Fibroblast of the conjunctiva (primary cell): ENCODE measurements at regions not wholly inside any gene's neighbourhood (a gene's known extent, or its start where the extent isn't known, plus 50 kb on each side); places are given as distances from the start of the nearest gene placed in this dataset.

ENCODE experiments used
- DNase-seq: peaks from one replicate; pipeline ENCODE4 v3.0.0-alpha.2; 2010; ENCODE audit warnings: low read depth

DNA sequence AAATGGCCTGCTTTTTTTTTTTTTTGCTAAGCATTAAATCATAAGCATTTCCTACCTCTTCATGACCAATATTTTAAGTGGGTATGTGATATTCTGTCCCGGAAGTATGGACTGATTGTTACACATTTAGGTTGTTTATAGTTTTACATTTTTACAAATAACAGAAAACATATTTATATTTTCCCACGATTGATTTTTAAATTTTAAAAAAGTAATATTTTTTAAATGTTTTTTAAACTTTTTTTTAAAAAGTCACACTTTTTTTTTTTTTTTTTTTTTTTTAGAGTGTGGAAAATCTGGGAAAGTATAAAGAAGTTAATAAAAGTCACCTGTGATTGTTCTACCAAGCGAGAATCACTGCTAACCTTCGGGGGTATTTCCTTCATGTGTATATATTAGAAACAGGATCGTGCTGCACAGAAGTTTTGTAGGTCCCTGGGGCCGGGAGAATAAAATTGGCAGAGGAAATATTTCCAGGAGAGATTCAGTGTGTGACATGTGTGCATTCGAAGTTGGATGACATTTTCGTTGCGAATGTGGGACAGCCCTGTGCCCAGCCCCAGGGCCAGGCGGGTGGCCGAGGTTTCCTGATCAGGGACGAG is 173.1 kb downstream of the CDC5L start:
- DNase-seq = no peak

DNA sequence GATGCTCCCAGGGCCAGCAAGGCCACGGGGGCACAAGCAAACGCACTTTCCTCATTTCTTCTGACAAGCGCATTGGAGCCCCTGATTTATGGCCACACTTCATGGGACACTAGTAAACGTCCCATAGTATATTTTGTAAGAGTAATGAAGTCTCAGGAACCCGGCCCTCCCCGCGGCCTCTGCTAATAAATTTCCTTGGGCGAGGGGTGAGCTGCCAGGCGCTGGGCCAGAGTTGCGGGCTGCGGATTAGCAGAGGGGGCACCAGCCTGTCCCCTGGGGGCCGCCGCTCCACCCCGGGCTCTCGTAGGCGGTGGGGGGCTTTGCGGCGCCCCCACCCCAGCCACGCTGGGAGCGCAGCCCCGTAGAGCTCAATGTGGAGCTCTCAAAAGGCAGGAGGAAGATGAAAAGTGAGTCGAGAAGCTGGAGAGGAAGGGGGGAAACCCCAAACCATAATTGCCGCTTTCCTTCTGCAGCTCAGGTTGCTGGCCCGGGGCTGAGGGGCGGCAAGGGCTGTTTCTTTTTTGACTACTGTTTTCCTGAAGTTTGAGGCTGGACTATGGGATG is 173.6 kb downstream of the CDC5L start:
- DNase-seq = no peak

DNA sequence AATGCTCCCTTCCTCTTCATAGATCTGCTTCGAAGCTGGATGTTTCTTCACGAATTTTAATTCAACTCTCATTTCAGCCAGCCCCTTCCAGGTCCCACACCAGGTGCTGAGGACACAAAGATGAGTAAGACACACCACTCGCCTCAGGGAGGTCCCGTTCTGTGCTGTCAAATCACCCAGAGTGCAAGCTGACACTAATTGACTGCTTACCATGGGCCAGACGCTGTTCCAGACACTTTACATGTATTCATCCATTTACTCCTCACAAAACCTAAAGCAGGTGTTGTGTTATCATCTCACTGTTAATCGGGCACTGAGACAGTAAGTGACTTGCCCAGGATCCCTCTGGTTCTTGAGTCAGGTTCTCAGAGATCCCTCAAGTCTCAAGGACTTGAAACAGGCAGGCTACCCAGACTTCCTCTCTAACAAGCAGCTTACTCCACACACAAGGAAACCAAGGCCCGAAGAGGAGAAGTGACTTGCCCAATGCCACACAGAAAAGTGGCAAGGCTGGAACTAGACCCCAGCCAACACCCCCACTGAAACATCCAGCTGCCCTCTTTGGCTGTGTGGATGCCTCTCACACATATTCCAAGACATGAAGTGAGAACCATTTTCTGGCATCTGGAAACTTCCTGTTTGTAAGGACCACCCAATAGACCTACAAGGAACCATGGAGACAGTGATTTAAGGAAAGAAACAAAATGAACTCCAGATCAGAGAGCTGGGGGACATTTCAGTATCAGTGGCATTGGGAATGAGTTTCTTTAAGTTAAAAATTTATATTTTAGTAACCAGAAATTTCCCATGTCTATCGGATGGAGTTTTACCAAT is 174.5 kb downstream of the CDC5L start:
- no peak for DNase-seq

DNA sequence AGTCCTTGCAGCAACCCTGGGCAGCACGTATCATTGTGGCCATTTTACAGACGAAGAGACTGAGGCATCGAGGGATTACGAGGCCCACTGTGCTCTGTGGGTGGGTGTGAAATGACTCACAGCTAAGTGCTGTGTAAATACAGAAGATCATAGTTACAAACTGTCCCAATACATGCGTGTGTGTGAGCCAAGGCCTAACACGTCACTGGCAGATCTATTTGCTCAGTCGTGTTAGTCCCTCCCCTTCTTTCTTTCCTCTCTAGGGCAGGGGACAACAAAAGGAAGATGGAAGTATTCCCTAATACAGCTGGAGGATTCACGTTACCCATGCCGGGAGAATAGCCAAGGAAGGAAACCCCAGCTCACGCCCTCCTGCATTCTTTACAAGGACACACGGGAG is 175.9 kb downstream of the CDC5L start:
- DNase-seq = no peak

DNA sequence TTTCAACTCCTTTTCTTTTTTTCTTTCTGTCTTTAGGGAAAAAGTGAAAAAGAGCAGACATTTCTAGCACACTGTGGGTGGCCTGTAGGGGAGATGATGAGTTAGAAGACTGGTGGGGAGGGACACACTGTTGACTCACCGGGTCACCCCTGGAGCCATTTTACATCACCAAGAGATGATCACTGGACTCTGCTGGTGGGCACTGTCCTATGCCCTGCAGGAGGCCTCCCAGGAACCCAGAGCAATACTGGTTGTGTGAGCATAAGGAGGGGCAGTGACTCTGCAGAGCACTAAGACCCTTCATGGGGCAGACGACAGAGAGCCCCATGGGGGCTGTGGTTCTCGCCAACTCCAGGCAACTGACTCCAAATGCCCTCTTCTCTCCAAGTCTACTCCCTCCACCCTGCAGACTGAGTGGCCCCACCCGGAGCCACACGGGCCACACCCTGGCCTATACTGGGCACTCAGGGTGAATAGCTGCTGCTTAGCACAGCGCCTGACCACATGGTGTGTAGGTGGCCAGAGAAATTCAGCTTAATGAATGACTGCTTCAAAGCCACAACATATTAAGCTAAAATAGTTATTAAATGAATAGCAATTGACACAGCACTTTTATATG is 177.5 kb downstream of the CDC5L start:
- no peak for DNase-seq

DNA sequence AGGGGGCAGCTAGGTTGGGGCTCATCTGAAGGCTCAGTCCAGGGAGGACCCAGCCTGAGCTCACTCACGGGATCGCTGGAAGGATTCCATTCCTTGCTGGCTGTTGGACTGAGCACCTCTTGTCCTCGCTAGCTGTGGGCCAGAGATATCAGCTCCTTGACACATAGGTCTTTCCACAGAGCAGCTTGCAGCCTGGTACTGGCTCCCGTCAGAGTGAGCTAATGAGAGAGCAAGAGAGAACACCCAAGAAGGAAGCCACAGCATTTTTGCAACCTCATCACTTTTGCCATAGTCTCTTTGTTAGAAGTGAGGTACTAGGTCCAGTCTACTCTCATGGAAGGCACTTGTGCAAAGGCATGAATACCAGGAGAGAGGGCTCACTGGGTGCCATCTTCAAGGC is 179.9 kb downstream of the CDC5L start:
- DNase-seq = no peak

DNA sequence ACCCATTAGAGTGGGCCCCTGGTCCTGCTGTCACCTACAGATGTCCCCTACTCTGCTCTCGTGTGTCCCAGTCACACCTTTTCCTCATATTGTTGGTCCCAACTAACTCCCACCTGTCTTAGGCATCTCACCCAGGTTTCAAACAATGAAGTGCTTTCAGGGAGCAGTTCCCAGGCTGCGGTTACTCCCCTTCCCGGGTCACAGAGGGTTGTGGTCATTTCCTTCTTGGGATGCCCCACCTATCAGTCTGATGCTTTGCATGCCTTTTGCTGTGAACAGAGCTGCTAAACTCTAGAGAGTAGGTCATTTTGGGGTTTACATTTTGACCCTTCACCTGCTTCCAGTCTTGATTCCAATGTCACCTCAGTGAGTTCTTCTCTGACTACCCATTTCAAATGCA is 181.6 kb downstream of the CDC5L start:
- DNase-seq = no peak

DNA sequence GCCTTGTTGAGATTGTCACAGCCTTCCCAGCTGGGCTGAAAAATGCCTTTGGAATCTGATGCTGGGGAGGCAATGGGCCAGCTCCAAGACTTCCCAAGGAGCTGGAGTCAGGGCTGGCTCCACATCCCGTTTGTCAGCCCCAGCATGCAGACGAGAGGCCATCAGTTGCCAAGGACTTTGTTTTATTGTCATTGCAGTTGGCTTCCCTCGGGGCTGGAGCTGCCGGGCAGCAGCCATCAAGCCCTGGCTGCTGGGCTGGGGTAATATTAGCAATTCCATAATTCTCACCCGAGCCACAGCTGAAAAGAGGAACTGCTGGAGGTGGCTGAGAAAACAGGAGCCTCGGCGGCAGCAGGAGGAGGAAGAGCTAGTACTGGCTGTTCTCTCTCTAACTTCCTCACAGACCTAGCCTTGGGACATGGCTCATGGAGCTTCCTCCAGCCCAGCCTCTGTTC is 182.5 kb downstream of the CDC5L start:
- DNase-seq = no peak

DNA sequence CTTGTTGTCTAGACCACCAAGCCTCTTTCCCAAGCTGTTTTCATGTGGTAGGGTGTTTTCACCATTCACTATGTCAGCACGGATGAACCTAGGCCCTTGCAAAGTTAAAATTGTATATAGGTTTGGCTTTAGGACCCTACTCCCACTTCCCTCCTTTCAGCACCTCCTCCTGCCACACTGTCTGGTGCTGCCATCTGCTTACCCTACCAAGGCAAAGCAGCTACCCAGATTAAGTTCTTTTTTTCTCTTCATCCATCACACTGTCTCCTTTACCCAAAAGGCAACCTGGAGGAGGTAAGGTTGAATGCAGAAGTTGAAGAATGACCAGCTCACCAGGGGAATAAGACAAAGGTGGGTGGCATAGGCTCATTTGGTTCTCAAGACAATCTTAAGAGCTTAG is 184.0 kb downstream of the CDC5L start:
- DNase-seq = no peak

DNA sequence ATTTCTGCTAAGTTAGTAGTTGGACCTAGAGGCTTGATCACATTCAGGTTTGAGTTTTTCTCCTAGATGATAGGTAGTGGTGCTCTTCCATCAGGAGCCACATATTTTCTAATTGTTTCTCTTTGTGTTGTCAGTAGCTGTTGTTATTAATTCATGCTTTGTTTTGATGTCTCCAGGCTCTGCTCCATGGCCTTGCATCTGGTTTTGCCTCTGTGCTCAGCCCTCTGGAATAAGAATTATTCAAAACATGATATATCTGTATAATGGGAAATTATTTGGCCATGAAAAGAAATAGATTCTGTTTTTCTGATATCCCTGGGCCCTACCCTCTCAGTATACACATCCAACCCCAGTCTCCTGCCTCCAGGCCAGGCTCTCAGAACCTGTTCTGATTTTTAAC is 184.8 kb downstream of the CDC5L start:
- DNase-seq = no peak

DNA sequence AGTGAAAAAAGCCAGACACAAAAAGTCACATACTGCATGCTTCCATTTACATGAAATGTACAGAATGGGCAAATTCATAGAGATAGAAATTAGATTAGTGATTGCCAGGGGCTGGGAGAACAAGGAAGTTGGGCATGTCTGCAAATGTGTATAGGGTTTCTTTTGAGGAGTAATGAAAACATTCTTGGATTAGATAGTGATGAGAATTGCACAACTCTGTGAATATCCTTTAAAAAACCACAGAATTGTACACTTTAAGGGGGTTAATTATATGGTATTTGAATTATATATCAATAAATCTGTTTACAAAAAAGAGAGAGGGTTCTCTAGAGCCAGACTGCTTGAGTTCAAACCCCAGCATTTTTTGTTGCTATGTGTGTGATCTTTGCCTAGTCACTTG is 188.1 kb downstream of the CDC5L start:
- no peak for DNase-seq

DNA sequence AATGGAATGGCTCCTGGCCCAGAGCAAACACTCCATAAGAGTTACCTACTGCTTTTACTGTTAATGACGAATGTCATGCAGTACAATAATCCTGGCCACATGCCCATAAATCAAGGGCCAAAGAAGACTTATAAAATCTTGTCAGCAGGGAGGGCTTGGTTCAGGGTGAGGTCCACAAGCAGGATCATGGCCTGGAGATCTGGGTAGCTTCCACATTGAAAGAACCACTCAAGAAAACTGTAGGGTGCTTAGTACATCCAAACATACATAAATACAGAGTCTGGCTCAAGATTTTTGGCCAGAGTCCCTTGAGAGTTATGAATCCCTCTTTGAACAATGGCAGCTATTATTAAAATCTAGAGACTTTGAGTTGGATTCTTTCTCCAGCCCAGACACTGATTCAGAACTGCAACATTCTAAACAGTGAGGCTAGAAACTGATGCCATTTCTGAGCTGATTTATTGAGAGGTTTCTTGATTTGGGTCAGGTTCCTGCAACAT is 188.7 kb downstream of the CDC5L start:
- DNase-seq = no peak

DNA sequence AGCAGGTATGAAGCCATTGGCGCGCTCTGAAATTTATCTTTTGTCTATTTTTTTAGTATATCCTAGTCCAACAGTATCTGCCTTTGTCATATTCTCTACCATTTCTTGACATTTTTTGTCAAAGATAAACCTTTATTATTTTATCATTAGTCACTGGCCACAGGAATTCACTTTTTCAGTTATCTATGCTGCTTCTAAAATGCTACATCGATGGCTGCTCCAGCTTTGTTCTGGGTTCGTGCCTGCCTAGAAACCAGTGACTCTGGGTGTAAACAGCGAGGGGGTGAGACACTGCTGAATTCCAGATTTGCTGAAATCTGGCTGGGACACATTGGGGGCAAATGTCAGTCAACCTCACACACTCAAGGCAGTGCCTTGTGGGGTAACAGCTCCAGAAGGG is 193.4 kb downstream of the CDC5L start:
- DNase-seq = no peak

DNA sequence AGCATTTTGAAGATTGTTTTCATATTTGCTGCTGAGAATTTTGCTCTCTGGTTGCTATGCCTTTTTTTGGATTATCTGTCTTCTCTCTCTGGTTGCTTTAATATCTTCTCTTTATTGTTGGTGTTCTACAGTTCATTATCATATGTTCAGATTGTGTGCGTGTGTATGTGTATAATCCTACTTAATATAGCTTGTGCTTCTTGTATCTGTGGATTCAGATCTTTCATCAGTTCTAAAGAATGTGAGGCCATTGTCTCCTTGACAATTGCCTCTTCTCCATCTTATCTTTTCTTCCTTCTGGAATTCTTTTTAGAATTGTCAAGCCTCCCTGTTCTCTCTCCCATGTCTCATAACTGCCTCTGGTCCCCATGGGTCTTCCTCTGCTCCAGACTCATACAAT is 195.4 kb downstream of the CDC5L start:
- DNase-seq = no peak

DNA sequence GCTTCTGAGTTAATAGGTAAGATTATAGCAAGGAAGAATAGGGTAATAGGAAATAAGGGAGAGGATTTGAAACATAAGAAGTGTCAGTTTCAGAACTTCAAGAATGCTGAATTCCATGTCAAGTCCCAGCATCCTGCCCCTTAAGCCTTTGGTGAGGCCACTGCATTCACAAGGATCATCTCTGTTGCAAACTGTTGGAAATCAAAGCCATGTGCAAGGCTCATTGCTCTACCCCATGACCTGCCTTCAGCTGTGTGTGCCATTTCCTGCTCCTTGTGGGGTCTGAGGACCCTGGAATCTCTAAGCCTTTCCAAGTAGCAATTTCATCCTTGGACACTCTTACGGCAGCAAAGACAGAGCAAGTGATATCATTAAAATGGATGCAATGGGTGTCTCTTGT is 203.0 kb downstream of the CDC5L start:
- DNase-seq = no peak

DNA sequence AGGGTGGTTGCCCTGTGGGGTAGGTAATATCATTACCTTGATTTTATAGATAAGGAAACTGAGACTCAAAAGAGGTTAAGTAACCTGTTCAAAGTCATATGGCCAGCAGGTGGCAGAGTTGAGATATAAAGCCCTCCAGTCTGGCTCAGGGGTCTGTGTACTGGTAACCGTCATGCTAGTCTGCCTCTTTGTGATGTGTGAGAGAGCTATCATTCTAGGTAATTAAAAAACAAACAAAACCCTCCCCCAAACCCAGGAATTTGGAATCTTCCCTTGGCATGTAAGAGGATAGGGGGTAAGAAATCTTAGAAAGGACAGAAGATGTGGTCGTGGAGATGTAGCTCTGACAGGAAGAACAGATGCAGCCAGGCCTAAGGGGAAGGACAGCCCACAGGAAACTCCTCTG is 206.0 kb downstream of the CDC5L start:
- peak; percentile 53 for DNase-seq

DNA sequence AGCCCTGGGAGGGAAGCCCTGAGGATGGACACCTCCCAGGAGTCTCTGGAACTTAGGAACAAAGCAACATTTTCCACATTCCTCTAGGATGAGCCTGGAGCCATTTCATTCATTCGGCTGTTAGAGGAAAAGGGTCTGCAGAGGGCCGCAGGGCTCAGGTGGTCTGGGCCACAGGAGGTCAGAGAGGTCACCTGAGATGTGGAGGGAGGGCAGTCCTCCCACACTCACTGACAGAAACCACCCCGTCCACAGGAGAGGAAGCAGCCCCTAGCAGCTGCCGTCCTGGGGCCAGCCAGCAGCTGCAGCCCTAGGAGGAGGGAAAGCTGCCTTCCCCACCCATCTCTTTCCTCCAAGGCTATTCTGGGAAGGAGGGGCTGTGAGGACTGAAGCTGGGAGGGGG is 207.0 kb downstream of the CDC5L start:
- no peak for DNase-seq

DNA sequence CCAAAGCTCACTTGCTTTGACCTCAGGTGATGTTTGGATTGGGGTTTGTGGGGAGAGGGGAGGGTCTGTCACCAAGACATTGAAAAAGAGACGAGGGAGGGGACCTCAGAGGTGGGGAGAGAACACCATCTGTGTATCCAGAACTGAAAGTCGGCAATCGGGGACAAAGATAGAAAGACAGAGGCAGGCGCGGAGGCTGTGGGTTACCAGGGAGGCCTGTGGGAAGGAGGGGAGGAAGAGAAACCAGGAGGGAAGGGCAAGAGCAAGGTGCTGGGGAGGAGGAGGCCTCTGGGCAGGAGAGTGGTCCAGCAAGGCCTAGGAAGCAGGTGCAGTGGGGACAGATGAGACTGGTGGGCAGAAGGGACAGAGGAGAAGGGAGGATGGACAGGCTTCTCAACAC is 211.2 kb downstream of the CDC5L start:
- no peak for DNase-seq

DNA sequence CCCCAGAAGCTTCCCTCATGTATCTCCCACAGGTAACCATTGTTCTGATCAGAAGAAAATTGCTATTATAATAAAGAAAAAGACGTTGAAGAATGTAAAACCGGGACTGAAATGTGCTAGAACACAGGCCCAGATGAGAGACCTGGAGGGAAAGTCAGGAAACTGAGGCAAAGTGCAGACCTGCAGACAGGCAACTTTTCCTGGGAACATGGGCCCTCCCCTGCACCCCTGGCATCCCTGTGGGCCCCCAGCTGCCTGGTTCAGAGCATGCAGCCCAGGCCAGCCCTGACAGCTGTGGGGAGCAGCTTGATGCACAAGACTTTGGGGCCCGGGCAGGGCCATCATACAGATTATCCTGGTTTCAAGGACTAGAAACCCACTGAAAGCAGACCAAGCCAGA is 212.2 kb downstream of the CDC5L start:
- DNase-seq = no peak

DNA sequence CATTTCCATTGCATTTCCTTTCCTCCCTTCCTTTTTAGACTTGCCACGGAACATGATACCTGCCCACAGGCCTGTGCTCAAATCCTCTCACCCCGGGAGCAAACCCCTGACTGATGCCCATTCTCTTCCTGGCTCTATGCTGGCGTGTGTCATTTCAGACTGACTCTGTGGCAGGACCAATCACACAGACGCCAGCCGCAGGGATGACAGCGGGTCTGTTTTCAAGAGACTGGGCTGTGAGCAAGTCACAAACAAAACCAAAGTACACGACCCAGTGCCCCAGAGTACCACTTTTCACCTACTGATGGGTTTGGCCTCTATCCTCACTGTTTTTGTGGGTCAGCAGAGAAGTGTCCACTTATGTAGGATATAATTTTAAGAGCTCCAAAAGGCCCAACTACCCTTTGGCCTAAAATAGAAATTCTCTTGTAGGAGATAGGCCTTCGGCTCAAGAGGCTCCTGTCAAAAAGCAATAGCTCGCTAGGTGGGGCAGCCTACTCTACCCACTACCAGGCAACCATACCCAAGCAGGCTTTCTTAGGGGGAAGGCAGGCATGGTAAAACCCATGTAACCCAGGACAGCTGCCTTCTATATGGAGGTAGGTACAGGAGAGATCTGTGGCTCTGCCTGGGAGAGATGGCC is 215.7 kb downstream of the CDC5L start:
- DNase-seq = no peak

DNA sequence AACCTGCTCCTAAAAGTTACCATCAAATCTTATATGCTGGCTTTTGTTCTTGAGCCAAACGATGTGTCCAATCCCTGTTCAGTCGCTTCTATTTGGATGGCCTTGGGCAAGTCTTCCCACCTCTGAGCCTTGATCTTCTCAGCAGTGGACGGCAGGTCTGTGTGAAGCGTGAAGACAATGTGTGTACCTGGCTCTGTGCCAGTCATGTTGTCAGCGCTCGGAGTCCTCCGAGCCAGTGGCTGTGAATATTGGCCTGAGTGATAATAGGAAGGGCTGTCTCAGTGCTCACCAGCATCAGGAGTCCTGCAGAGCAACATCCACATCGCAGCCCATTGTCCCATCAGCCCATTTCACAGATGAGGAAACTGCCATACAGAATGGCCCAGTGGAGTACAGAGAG is 219.0 kb downstream of the CDC5L start:
- no peak for DNase-seq

DNA sequence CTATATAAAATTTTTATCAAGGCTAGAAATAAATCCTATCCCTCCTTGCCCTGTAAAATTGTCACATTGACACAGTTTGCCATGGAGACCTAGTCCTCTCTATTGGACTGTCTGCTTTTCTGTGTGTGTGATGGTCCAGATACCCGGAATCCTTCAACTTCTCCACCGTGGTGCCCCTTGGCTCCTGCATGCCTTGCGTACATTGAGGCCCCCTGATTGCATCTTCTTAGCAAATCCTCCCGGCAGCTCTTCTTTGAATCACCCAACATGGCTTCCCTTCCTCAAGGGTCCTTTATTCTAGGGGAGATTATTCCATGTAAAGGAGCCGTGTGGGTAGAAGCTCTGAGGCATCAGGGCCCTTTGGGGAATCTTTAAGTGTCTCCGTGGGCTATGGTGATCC is 219.5 kb downstream of the CDC5L start:
- no peak for DNase-seq
